HEK293T (cell line): ENCODE measurements at regions not wholly inside any gene's neighbourhood (a gene's known extent, or its start where the extent isn't known, plus 50 kb on each side); places are given as distances from the start of the nearest gene placed in this dataset.

ENCODE experiments used
- ARNT ChIP-seq: fragments of 450-650 bp; IDR thresholded peaks from 2 replicates; pipeline ENCODE4 v1.6.1; 2017; ENCODE audit warnings: mild to moderate bottlenecking
- BHLHE40 ChIP-seq: fragments of 450-650 bp; IDR thresholded peaks from 2 replicates; pipeline ENCODE4 v1.6.1; 2016; ENCODE audit warnings: mild to moderate bottlenecking, moderate library complexity, borderline replicate concordance
- CTBP1 ChIP-seq: fragments of 450-650 bp; IDR thresholded peaks from 2 replicates; pipeline ENCODE4 v1.6.1; 2016; ENCODE audit warnings: borderline replicate concordance
- ELF4 ChIP-seq: fragments of 450-650 bp; IDR thresholded peaks from 2 replicates; pipeline ENCODE4 v1.6.1; 2017; ENCODE audit warnings: antibody characterized with exemption
- FOXK2 ChIP-seq: fragments of 450-650 bp; IDR thresholded peaks from 2 replicates; pipeline ENCODE4 v1.6.1; 2016; ENCODE audit warnings: mild to moderate bottlenecking
- HDGF ChIP-seq: fragments of 450-650 bp; IDR thresholded peaks from 2 replicates; pipeline ENCODE4 v1.6.1; 2017; ENCODE audit warnings: antibody characterized with exemption, borderline replicate concordance
- PKNOX1 ChIP-seq: fragments of 450-650 bp; IDR thresholded peaks from 2 replicates; pipeline ENCODE4 v1.6.1; 2016
- SP1 ChIP-seq: fragments of 450-650 bp; IDR thresholded peaks from 2 replicates; pipeline ENCODE4 v1.6.1; 2017
- TARDBP ChIP-seq: fragments of 450-650 bp; IDR thresholded peaks from 2 replicates; pipeline ENCODE4 v1.6.1; 2016

GRCh38 chr4:15239866-15240265 lies 188.0 kb upstream of the C1QTNF7 start:
- TF ChIP-seq HDGF (no peak), SP1 (no peak), ARNT (no peak), BHLHE40 (no peak), TARDBP (no peak), CTBP1 (no peak), FOXK2 (no peak), ELF4 (no peak), PKNOX1 (no peak)
